CD4-positive, alpha-beta T cell (primary cell): ENCODE measurements at regions not wholly inside any gene's neighbourhood (a gene's known extent, or its start where the extent isn't known, plus 50 kb on each side); places are given as distances from the start of the nearest gene placed in this dataset.

Experiments used
- ATAC-seq: fragments of 200-7000 bp; cut with Tn5 transposase; one replicate; pipeline ENCODE4 v1.10.0; 2022; ENCODE audit warnings: mild to moderate bottlenecking; ENCODE audit not compliant: poor library complexity
- CTCF ChIA-PET: fragments of 350-600 bp; sonication (Branson Sonifier 250); formaldehyde crosslinking; loops from one replicate; lab custom pipeline; 2021; ENCODE audit warnings: antibody characterized with exemption, inconsistent platforms; lab: Charles Lee
- POLR2A ChIA-PET: fragments of 350-600 bp; sonication (Branson Sonifier 250); formaldehyde crosslinking; loops from one replicate; lab custom pipeline; 2021; ENCODE audit warnings: antibody characterized with exemption, inconsistent platforms; lab: Charles Lee
- DNase-seq, 14 experiments: peaks; one replicate each; pipeline ENCODE4 v3.0.0-alpha.2; 2013 to 2020; ENCODE audit warnings: mixed read lengths in 2 of 14
- H3K27ac ChIP-seq, 2 donors: one replicate each; pipeline versions ENCODE4 v1.5.1 to v1.7.0; 2013; ENCODE audit warnings: low read length in 2 of 2, low read depth in 1 of 2, mild to moderate bottlenecking in 1 of 2
- H3K27me3 ChIP-seq, 2 experiments: 1 replicate in 1 of 2; 2 replicates in 1 of 2; pipeline versions ENCODE4 v1.6.1 to v1.7.0; 2013; ENCODE audit warnings: low read length in 2 of 2, control low read depth in 1 of 2, mild to moderate bottlenecking in 1 of 2, moderate library complexity in 1 of 2; ENCODE audit not compliant: insufficient read depth in 2 of 2, control insufficient read depth in 1 of 2
- H3K36me3 ChIP-seq: one replicate; pipeline ENCODE4 v1.6.1; 2013; ENCODE audit warnings: low read length, control low read depth; ENCODE audit not compliant: insufficient read depth
- H3K4me1 ChIP-seq: one replicate; pipeline ENCODE4 v1.6.1; 2013; ENCODE audit warnings: low read length, control low read depth; ENCODE audit not compliant: insufficient read depth
- H3K4me3 ChIP-seq: one replicate; pipeline ENCODE4 v1.5.1; 2013; ENCODE audit warnings: mild to moderate bottlenecking, low read length, moderate library complexity
- H3K9me3 ChIP-seq, 2 experiments: 1 replicate in 1 of 2; 2 replicates in 1 of 2; pipeline versions ENCODE4 v1.6.1 to v1.7.0; 2013; ENCODE audit warnings: low read length in 2 of 2, mild to moderate bottlenecking in 2 of 2, control low read depth in 1 of 2, moderate library complexity in 1 of 2; ENCODE audit not compliant: control insufficient read depth in 1 of 2, insufficient read depth in 1 of 2
- H3K27ac Mint-ChIP-seq: one replicate; pipeline ENCODE4 v1.8.0; 2020; ENCODE audit warnings: mixed read lengths
- H3K27me3 Mint-ChIP-seq: one replicate; pipeline ENCODE4 v1.8.0; 2021; ENCODE audit warnings: mixed read lengths
- H3K36me3 Mint-ChIP-seq: one replicate; pipeline ENCODE4 v1.8.0; 2021; ENCODE audit warnings: low read depth, mixed read lengths
- H3K4me1 Mint-ChIP-seq: one replicate; pipeline ENCODE4 v1.8.0; 2021; ENCODE audit warnings: low read depth, mixed read lengths
- H3K4me3 Mint-ChIP-seq: one replicate; pipeline ENCODE4 v1.8.0; 2020; ENCODE audit warnings: mild to moderate bottlenecking, mixed read lengths
- H3K9me3 Mint-ChIP-seq: one replicate; pipeline ENCODE4 v1.8.0; 2020; ENCODE audit warnings: mixed read lengths
- intact Hi-C, 2 experiments: fragments of 100-400 bp; cut with DNase I in 1 of 2; cut with micrococcal nuclease in 1 of 2; formaldehyde crosslinking; loops; one replicate each; pipeline versions ENCODE4 v1.15.1 to v1.9.0; 2023 to 2025; cut with DNase I, micrococcal nuclease
- TF ChIP-seq, protein P1 (sequence below): fragments of 200-600 bp; IDR thresholded peaks from one replicate; pipeline ENCODE4 v1.8.0; 2022; ENCODE audit warnings: antibody characterized with exemption, mild to moderate bottlenecking

DNA sequence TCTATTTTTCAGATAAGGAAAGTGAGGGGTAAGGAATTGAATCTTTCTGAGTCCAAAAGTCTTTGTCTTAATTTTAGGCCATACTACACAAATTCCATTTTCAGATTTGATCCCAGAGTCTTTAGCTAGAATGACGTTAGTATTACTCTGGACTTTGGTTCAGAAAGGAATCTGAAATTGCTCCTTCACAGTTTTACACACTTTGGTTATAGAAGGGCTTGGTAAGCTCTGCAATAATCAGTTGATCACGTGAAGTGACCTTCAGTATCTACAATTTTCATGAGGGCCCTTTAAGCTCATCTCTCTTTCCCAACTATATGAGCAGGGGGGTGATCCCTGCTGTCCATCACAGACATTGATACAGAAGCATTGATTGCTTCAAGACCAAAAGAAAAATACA lies 103.4 kb upstream of the ESRRG start:
- no peak overlapping the region for H3K4me3 ChIP-seq
- H3K9me3 Mint-ChIP-seq, result peaks cover 6% of the 10 kb centered on the region
- no peaks in the 10 kb centered on the region for H3K27me3 Mint-ChIP-seq
- intact Hi-C loops, result no loop called here
- DNase-seq, result no peak
- H3K4me1 Mint-ChIP-seq, result no peaks in the 10 kb centered on the region
- no peaks in the 10 kb centered on the region for H3K4me1 ChIP-seq
- TF ChIP-seq, protein P1, sequence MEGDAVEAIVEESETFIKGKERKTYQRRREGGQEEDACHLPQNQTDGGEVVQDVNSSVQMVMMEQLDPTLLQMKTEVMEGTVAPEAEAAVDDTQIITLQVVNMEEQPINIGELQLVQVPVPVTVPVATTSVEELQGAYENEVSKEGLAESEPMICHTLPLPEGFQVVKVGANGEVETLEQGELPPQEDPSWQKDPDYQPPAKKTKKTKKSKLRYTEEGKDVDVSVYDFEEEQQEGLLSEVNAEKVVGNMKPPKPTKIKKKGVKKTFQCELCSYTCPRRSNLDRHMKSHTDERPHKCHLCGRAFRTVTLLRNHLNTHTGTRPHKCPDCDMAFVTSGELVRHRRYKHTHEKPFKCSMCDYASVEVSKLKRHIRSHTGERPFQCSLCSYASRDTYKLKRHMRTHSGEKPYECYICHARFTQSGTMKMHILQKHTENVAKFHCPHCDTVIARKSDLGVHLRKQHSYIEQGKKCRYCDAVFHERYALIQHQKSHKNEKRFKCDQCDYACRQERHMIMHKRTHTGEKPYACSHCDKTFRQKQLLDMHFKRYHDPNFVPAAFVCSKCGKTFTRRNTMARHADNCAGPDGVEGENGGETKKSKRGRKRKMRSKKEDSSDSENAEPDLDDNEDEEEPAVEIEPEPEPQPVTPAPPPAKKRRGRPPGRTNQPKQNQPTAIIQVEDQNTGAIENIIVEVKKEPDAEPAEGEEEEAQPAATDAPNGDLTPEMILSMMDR, result no peak
- H3K4me3 Mint-ChIP-seq, result no peak overlapping the region
- H3K27ac Mint-ChIP-seq, result no peak overlapping the region
- no peaks in the 10 kb centered on the region for H3K36me3 ChIP-seq
- H3K9me3 ChIP-seq, result peaks cover 0 to 4% of the 10 kb centered on the region in 2 experiments
- ATAC-seq, result no peak
- no peak overlapping the region for H3K27ac ChIP-seq
- no peaks in the 10 kb centered on the region for H3K36me3 Mint-ChIP-seq
- ChIA-PET CTCF (no interaction called here), POLR2A (no interaction called here)
- H3K27me3 ChIP-seq, result no peaks in the 10 kb centered on the region

DNA sequence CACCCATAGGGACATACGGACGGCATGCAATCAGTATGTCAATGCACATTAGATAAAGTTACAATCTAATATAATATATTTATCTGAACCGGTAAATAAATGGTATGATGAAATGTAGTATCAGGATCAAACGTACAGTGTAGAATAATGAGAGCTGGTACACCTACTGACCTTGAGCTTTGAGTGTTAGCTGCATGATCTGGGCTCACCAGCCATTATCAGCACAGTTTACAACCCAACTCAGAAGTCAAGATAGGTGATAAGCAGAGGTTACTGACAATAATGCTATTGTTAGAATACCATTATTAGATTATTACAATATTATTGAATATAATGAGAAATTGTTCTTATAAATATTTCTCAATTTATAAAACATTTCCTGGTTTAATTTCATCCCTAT lies 103.0 kb upstream of the ESRRG start:
- TF ChIP-seq, protein P1, result no peak
- H3K4me3 ChIP-seq, result no peak overlapping the region
- no peaks in the 10 kb centered on the region for H3K27me3 ChIP-seq
- Mint-ChIP-seq H3K27ac (no peak overlapping the region), H3K4me1 (no peaks in the 10 kb centered on the region), H3K27me3 (no peaks in the 10 kb centered on the region), H3K36me3 (no peaks in the 10 kb centered on the region), H3K4me3 (no peak overlapping the region), H3K9me3 (peaks cover 6% of the 10 kb centered on the region)
- H3K27ac ChIP-seq, result no peak overlapping the region
- no peaks in the 10 kb centered on the region for H3K4me1 ChIP-seq
- DNase-seq (no peak), ATAC-seq (no peak)
- H3K9me3 ChIP-seq, result peaks cover 0 to 4% of the 10 kb centered on the region in 2 experiments
- ChIA-PET CTCF (no interaction called here), POLR2A (no interaction called here)
- H3K36me3 ChIP-seq, result no peaks in the 10 kb centered on the region
- intact Hi-C loops, result no loop called here

DNA sequence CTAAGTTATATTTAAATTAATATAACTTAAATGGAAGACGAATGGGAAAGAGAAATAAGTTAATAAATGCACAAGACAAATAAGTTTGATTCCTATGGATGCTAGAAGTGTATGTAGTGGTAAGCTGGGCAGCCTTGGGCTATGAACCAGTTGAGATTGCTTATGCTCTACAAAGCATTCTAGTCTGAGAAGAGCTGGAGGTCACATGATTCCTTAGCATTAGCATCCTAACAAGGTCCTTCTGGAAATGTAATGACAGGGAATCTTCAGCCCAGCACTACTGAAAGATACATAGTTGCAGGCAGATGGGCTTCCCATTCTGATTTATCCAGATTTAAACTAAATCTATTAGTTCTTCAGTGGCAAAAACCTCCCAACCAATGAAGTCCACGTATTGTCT lies 102.3 kb upstream of the ESRRG start:
- Mint-ChIP-seq H3K4me1 (no peaks in the 10 kb centered on the region), H3K4me3 (no peak overlapping the region), H3K27ac (no peak overlapping the region), H3K27me3 (no peaks in the 10 kb centered on the region), H3K36me3 (no peaks in the 10 kb centered on the region), H3K9me3 (peaks cover 6% of the 10 kb centered on the region)
- Histone ChIP-seq H3K9me3 (peaks cover 0 to 4% of the 10 kb centered on the region in 2 experiments), H3K36me3 (no peaks in the 10 kb centered on the region), H3K4me1 (no peaks in the 10 kb centered on the region), H3K27ac (no peak overlapping the region), H3K4me3 (no peak overlapping the region), H3K27me3 (no peaks in the 10 kb centered on the region)
- ChIA-PET POLR2A (no interaction called here), CTCF (no interaction called here)
- intact Hi-C loops, result no loop called here
- TF ChIP-seq, protein P1, result no peak
- DNase-seq, result no peak
- ATAC-seq, result no peak
